ENCODE measurements at regions not wholly inside any gene's neighbourhood (a gene's known extent, or its start where the extent isn't known, plus 50 kb on each side); places are given as distances from the start of the nearest gene placed in this dataset.
A peak's percentile ranks its signal among the peaks of the same experiment; 100 is the strongest.

GRCh38 chrX:95585321-95585720, 1099.3 kb upstream of the DIAPH2 start:
- DNase-seq (ENCODE audit: low read depth) = no peak

GRCh38 chrX:95612350-95612749, 1072.3 kb upstream of the DIAPH2 start:
- DNase-seq (ENCODE audit: low read depth) = no peak

GRCh38 chrX:95622200-95622599, 1062.4 kb upstream of the DIAPH2 start:
- no peak for DNase-seq (ENCODE audit: low read depth)

- no peak for DNase-seq (ENCODE audit: low read depth)
These were observed 1057.9 kb upstream of the DIAPH2 start for GRCh38 chrX:95626748-95627147.

GRCh38 chrX:95628796-95629195, 1055.8 kb upstream of the DIAPH2 start:
- no peak for DNase-seq (ENCODE audit: low read depth)

- no peak for DNase-seq (ENCODE audit: low read depth)
These were observed 1054.9 kb upstream of the DIAPH2 start for GRCh38 chrX:95629737-95630136.

- no peak for DNase-seq (ENCODE audit: low read depth)
These were observed 1044.4 kb upstream of the DIAPH2 start for GRCh38 chrX:95640226-95640625.

GRCh38 chrX:95645738-95646137, 1038.9 kb upstream of the DIAPH2 start:
- no peak for DNase-seq (ENCODE audit: low read depth)

GRCh38 chrX:95662200-95662599, 1022.4 kb upstream of the DIAPH2 start:
- peak; percentile 0 for DNase-seq (ENCODE audit: low read depth)

GRCh38 chrX:95666056-95666455, 1018.6 kb upstream of the DIAPH2 start:
- no peak for DNase-seq (ENCODE audit: low read depth)

GRCh38 chrX:95675011-95675410, 1009.6 kb upstream of the DIAPH2 start:
- no peak for DNase-seq (ENCODE audit: low read depth)

GRCh38 chrX:95675794-95676193, 1008.8 kb upstream of the DIAPH2 start:
- DNase-seq (ENCODE audit: low read depth) = no peak

- no peak for DNase-seq (ENCODE audit: low read depth)
These were observed 1006.0 kb upstream of the DIAPH2 start for GRCh38 chrX:95678679-95679078.

GRCh38 chrX:95693365-95693764, 991.3 kb upstream of the DIAPH2 start:
- no peak for DNase-seq (ENCODE audit: low read depth)

- DNase-seq (ENCODE audit: low read depth) = peak; percentile 18
These were observed 980.9 kb upstream of the DIAPH2 start for GRCh38 chrX:95703696-95704095.

GRCh38 chrX:95716841-95717240, 967.8 kb upstream of the DIAPH2 start:
- no peak for DNase-seq (ENCODE audit: low read depth)

GRCh38 chrX:95718746-95719145, 965.9 kb upstream of the DIAPH2 start:
- DNase-seq (ENCODE audit: low read depth) = no peak

GRCh38 chrX:95721011-95721410, 963.6 kb upstream of the DIAPH2 start:
- DNase-seq (ENCODE audit: low read depth) = no peak

- DNase-seq (ENCODE audit: low read depth) = no peak
These were observed 956.2 kb upstream of the DIAPH2 start for GRCh38 chrX:95728446-95728845.

GRCh38 chrX:95729401-95729800, 955.2 kb upstream of the DIAPH2 start:
- DNase-seq (ENCODE audit: low read depth) = no peak

- DNase-seq (ENCODE audit: low read depth) = no peak
These were observed 951.2 kb upstream of the DIAPH2 start for GRCh38 chrX:95733426-95733825.

- DNase-seq (ENCODE audit: low read depth) = no peak
These were observed 930.2 kb upstream of the DIAPH2 start for GRCh38 chrX:95754411-95754810.

- no peak for DNase-seq (ENCODE audit: low read depth)
These were observed 924.3 kb upstream of the DIAPH2 start for GRCh38 chrX:95760356-95760755.

GRCh38 chrX:95762716-95763115, 921.9 kb upstream of the DIAPH2 start:
- peak; percentile 0 for DNase-seq (ENCODE audit: low read depth)
